ENCODE measurements at regions not wholly inside any gene's neighbourhood (a gene's known extent, or its start where the extent isn't known, plus 50 kb on each side); places are given as distances from the start of the nearest gene placed in this dataset.

DNA sequence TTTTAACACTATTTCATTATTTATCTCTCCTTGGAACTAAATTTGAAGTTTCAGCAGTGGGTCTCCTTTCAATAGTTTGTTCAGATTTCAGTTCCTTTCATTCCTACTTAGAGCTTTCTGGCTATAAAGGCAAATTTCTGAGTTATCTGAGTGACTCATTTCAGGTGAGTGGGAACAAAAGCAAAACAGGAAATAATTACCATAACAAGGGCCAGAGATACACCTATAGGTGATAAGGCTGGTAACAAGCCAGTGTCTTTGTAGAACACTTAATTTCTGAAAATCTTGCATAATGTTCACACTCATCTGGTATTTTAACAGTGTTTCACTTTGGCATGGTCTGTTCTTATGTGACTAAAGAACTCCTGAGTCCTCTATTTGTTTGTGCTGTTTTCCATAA lies 64.5 kb upstream of the PRRC2C start:
- Histone ChIP-seq H4K20me1 (replicated peaks in 1 of 2; ENCODE audit: control insufficient read depth in 1 of 2, insufficient read depth in 2 of 2, low read length in 2 of 2) (no peaks in the 10 kb centered on the region), H3K36me3 (ENCODE audit: control insufficient read depth in 2 of 4, insufficient read depth in 4 of 4, low read length in 3 of 4) (no peaks in the 10 kb centered on the region; a peak in 1 of 8 replicates), H3K79me2 (ENCODE audit: control insufficient read depth in 1 of 2, insufficient read depth in 2 of 2, low read length in 2 of 2) (no peaks in the 10 kb centered on the region), H3K4me2 (ENCODE audit: insufficient read depth in 1 of 2, low read depth in 2 of 2, low read length in 2 of 2) (0 out of 4 replicates have a peak overlapping the region, but pooled peaks of 1 of the 2 experiments have one; percentile 0), H2AK5ac (ENCODE audit: low read depth, low read length) (no peak overlapping the region; the same call in 1 of the 2 replicates), H3K79me1 (ENCODE audit: low read depth, low read length) (no peaks in the 10 kb centered on the region), H3K4me3 (ENCODE audit: extremely low read depth in 1 of 4, insufficient read depth in 2 of 4, low read depth in 3 of 4, low read length in 4 of 4) (no peak overlapping the region), H2BK15ac (ENCODE audit: low read length) (no peak overlapping the region), H3K9me3 (ENCODE audit: insufficient read depth in 2 of 2, low read depth in 1 of 2, low read length in 1 of 2) (no peaks in the 10 kb centered on the region), H2BK20ac (ENCODE audit: low read length) (peak overlapping the region; percentile 64; the same call in 1 of the 2 replicates), H3K14ac (ENCODE audit: insufficient read length) (no peak overlapping the region), H3K23me2 (ENCODE audit: low read depth, low read length) (no peaks in the 10 kb centered on the region), H3K56ac (replicated peaks; ENCODE audit: insufficient read length, low read depth, low read length) (no peak overlapping the region), H3K4ac (replicated peaks; ENCODE audit: insufficient read length, low read depth, low read length) (no peak overlapping the region), H3K18ac (ENCODE audit: extremely low read depth, low read length) (no peak overlapping the region), H2AFZ (ENCODE audit: low read length) (no peak overlapping the region), H2BK120ac (replicated peaks; ENCODE audit: low read depth, low read length) (no peak overlapping the region), H3K4me1 (replicated peaks in 1 of 4; ENCODE audit: control insufficient read depth in 3 of 4, insufficient read depth in 4 of 4, low read length in 3 of 4) (peaks cover 5 to 10% (median 7%) of the 10 kb centered on the region in 4 experiments; a peak in 5 of 7 replicates), H4K8ac (ENCODE audit: extremely low read depth, insufficient read depth, low read length) (no peak overlapping the region), H3K23ac (ENCODE audit: insufficient read length) (no peak overlapping the region), H3K27me3 (replicated peaks in 1 of 4; ENCODE audit: control insufficient read depth in 3 of 4, extremely low read depth in 1 of 4, insufficient read depth in 3 of 4, low read length in 3 of 4) (no peaks in the 10 kb centered on the region), H2BK5ac (ENCODE audit: low read depth, low read length) (peak overlapping the region; percentile 95; the same call in 1 of the 2 replicates), H3K9ac (replicated peaks in 1 of 4; ENCODE audit: extremely low read depth in 1 of 4, low read depth in 3 of 4, low read length in 3 of 4) (no peak overlapping the region), H4K5ac (ENCODE audit: insufficient read length, low read depth, low read length) (no peak overlapping the region), H4K91ac (replicated peaks; ENCODE audit: insufficient read length, low read length) (no peak overlapping the region), H2BK12ac (ENCODE audit: low read depth, low read length) (peak overlapping the region; percentile 96; the same call in 1 of the 2 replicates), H3K27ac (ENCODE audit: low read depth, low read length) (no peak overlapping the region)
- ChIA-PET POLR2A (ENCODE audit: partially characterized antibody) (interaction anchor here (0.5 to 1.3 kb wide), 4 partner anchors 10 to 86 kb away, joined by 3 to 8 read pairs (median 3); no protein-coding TSS in a partner anchor), CTCF (ENCODE audit: partially characterized antibody) (interaction anchor here (0.8 to 3.7 kb wide), 2 partner anchors 15 to 224 kb away, joined by 3 to 20 read pairs; no protein-coding TSS in a partner anchor)
- DNase-seq (ENCODE audit: low read depth in 1 of 2, low spot score in 2 of 2) = no peak
- TF ChIP-seq RXRA (IDR thresholded peaks at IDR 0.05; ENCODE audit: insufficient read depth, low read depth, low read length) (no peak), JUND (IDR thresholded peaks at IDR 0.05; ENCODE audit: low read length) (peak; percentile 86)
- FAIRE-seq = no peak

Data from H1 (cell line).